ENCODE measurements at regions not wholly inside any gene's neighbourhood (a gene's known extent, or its start where the extent isn't known, plus 50 kb on each side); places are given as distances from the start of the nearest gene placed in this dataset.

DNA sequence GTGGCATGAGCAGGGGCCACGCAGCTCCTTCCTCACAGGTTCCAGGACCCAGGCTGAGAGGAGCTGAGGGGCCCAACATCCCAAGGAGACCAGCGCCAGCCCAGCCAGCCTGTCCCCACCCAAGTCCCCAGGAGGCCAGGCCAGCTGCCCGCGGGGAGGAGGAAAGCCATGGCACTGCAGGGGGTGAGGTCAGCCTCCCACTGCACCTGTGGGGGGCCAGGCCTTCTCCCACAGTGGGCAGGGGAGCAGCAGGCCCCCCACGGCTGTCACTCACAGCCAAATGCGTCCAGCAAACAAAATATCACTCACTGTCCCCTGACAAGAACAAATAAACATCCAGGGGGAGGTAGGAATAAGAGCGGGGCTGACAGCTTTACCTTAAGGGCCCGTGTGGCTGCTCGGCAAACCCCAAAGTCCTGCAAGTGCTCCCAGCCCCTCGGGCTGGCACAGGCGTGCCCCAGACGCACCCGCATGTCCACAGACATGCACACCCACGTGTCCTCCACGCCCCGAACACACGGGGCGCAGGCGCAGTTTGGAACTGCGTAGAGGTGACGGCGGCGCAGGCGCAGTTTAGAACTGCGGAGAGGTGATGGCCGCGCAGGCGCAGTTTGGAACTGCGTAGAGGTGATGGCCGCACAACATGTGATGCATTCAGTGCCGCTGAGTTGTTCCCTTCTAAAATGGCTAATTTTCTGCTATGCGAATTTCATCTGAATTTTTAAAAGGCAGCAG is 291.1 kb downstream of the FOXL1 start:
- H3K4me1 ChIP-seq (ENCODE audit: control insufficient read depth in 2 of 2, insufficient read depth in 1 of 2, low read depth in 1 of 2, low read length in 2 of 2), result no peaks in the 10 kb centered on the region
- H3K9me3 ChIP-seq (replicated peaks in 1 of 2; ENCODE audit: control insufficient read depth in 2 of 2, insufficient read depth in 1 of 2, low read depth in 1 of 2, low read length in 2 of 2), result peaks cover 0 to 5% of the 10 kb centered on the region in 2 donors
- no CpG with 5 or more reads among the region's 32 CpGs for WGBS, 2 donors (ENCODE audit: extremely low coverage in 2 of 2, insufficient read length in 2 of 2, insufficient replicate concordance in 1 of 2)
- H3K4ac ChIP-seq (ENCODE audit: low read length), result no peak overlapping the region
- peak overlapping the region; percentile 23 for H3K18ac ChIP-seq (ENCODE audit: low read length)
- H2BK120ac ChIP-seq (ENCODE audit: low read depth, low read length), result no peak overlapping the region
- H3K27ac ChIP-seq (replicated peaks; ENCODE audit: low read length), result no peak overlapping the region
- H2BK15ac ChIP-seq (ENCODE audit: low read length), result no peak overlapping the region
- no peak overlapping the region for H2AFZ ChIP-seq (ENCODE audit: low read length)
- H3K79me1 ChIP-seq (ENCODE audit: low read depth, low read length), result no peaks in the 10 kb centered on the region
- peak overlapping the region; percentile 49 for H3K14ac ChIP-seq (ENCODE audit: low read length)
- no peak overlapping the region for H3K23ac ChIP-seq (ENCODE audit: low read depth, low read length, poor library complexity)
- H2BK12ac ChIP-seq (ENCODE audit: low read length), result no peak overlapping the region
- H3K27me3 ChIP-seq (ENCODE audit: control insufficient read depth in 3 of 3, insufficient read depth in 3 of 3, low read depth in 1 of 3, low read length in 3 of 3), result no peaks in the 10 kb centered on the region
- H3K4me3 ChIP-seq (ENCODE audit: low read length in 2 of 2), result no peak overlapping the region
- no peak for DNase-seq (ENCODE audit: low spot score)
- peak overlapping the region; percentile 39 for H3K9ac ChIP-seq (ENCODE audit: low read depth, low read length, poor library complexity)
- H2AK5ac ChIP-seq (ENCODE audit: low read depth, low read length), result peak overlapping the region; percentile 21
- no peak overlapping the region for H3K4me2 ChIP-seq (ENCODE audit: insufficient read depth, low read length, poor library complexity, severe bottlenecking)
- H4K8ac ChIP-seq (ENCODE audit: low read depth, low read length), result no peak overlapping the region
- H2BK5ac ChIP-seq (ENCODE audit: low read length), result no peak overlapping the region
- H4K91ac ChIP-seq (ENCODE audit: low read depth, low read length, poor library complexity), result no peak overlapping the region
- no peaks in the 10 kb centered on the region for H3K36me3 ChIP-seq (replicated peaks in 1 of 2; ENCODE audit: control insufficient read depth in 2 of 2, insufficient read depth in 2 of 2, low read length in 2 of 2)

DNA sequence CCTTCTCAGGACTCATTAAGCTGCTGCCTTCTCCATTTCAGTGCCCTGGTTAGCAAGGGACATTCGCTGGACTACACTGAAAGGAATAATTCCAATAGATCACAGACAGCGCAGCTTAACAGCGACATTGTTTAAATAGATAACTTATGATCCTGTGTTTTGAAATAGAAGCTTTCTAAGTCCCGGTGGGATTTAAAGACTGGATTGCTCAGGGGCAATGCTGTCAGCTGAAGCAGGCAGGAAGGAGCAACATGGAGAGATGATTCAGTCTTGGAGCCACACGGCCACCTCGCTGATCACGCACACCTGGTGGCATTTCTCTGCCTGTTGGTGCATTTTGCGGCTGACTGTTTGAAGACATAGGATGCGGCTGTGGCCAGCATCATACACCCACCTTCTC is 292.0 kb downstream of the FOXL1 start:
- no peaks in the 10 kb centered on the region for H3K4me1 ChIP-seq (ENCODE audit: control insufficient read depth in 2 of 2, insufficient read depth in 1 of 2, low read depth in 1 of 2, low read length in 2 of 2)
- DNase-seq (ENCODE audit: low spot score), result no peak
- no peak overlapping the region for H3K4ac ChIP-seq (ENCODE audit: low read length)
- no peak overlapping the region for H3K9ac ChIP-seq (ENCODE audit: low read depth, low read length, poor library complexity)
- no peak overlapping the region for H4K91ac ChIP-seq (ENCODE audit: low read depth, low read length, poor library complexity)
- H2BK5ac ChIP-seq (ENCODE audit: low read length), result no peak overlapping the region
- H3K36me3 ChIP-seq (replicated peaks in 1 of 2; ENCODE audit: control insufficient read depth in 2 of 2, insufficient read depth in 2 of 2, low read length in 2 of 2), result no peaks in the 10 kb centered on the region
- H2AFZ ChIP-seq (ENCODE audit: low read length), result no peak overlapping the region
- no CpG with 5 or more reads among the region's 9 CpGs for WGBS, 2 donors (ENCODE audit: extremely low coverage in 2 of 2, insufficient read length in 2 of 2, insufficient replicate concordance in 1 of 2)
- H3K4me2 ChIP-seq (ENCODE audit: insufficient read depth, low read length, poor library complexity, severe bottlenecking), result no peak overlapping the region
- H2AK5ac ChIP-seq (ENCODE audit: low read depth, low read length), result no peak overlapping the region
- peaks cover 0 to 5% of the 10 kb centered on the region in 2 donors for H3K9me3 ChIP-seq (replicated peaks in 1 of 2; ENCODE audit: control insufficient read depth in 2 of 2, insufficient read depth in 1 of 2, low read depth in 1 of 2, low read length in 2 of 2)
- no peak overlapping the region for H3K18ac ChIP-seq (ENCODE audit: low read length)
- no peaks in the 10 kb centered on the region for H3K79me1 ChIP-seq (ENCODE audit: low read depth, low read length)
- no peak overlapping the region for H3K27ac ChIP-seq (replicated peaks; ENCODE audit: low read length)
- H3K23ac ChIP-seq (ENCODE audit: low read depth, low read length, poor library complexity), result no peak overlapping the region
- no peak overlapping the region for H2BK15ac ChIP-seq (ENCODE audit: low read length)
- no peak overlapping the region for H2BK12ac ChIP-seq (ENCODE audit: low read length)
- no peak overlapping the region for H3K14ac ChIP-seq (ENCODE audit: low read length)
- H2BK120ac ChIP-seq (ENCODE audit: low read depth, low read length), result no peak overlapping the region
- no peak overlapping the region for H3K4me3 ChIP-seq (ENCODE audit: low read length in 2 of 2)
- H3K27me3 ChIP-seq (ENCODE audit: control insufficient read depth in 3 of 3, insufficient read depth in 3 of 3, low read depth in 1 of 3, low read length in 3 of 3), result no peaks in the 10 kb centered on the region
- no peak overlapping the region for H4K8ac ChIP-seq (ENCODE audit: low read depth, low read length)

DNA sequence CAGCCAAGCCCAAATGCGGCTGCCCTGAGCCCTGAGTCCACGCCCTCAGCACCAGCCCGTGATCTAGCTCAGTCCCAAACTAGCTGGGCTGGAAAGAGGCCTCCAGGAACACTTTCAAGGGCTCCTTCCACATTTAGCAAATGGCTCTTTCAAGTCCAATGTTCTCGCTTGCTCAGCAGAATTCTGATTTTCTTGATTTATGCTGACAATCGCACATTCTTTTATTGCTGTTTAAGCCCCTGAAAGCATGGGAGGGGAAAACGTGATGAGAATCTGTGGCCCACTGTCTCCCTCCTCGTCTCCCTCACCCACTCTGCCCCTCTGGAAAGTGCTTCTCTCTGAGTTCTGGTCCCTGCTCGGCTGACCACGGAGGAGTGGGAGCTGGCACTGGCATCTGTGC is 293.8 kb downstream of the FOXL1 start:
- Histone ChIP-seq H3K27ac (replicated peaks; ENCODE audit: low read length) (no peak overlapping the region), H3K4me3 (ENCODE audit: low read length in 2 of 2) (no peak overlapping the region), H3K4me2 (ENCODE audit: insufficient read depth, low read length, poor library complexity, severe bottlenecking) (no peak overlapping the region), H3K36me3 (replicated peaks in 1 of 2; ENCODE audit: control insufficient read depth in 2 of 2, insufficient read depth in 2 of 2, low read length in 2 of 2) (no peaks in the 10 kb centered on the region), H3K4me1 (ENCODE audit: control insufficient read depth in 2 of 2, insufficient read depth in 1 of 2, low read depth in 1 of 2, low read length in 2 of 2) (no peaks in the 10 kb centered on the region), H2BK15ac (ENCODE audit: low read length) (no peak overlapping the region), H2BK5ac (ENCODE audit: low read length) (no peak overlapping the region), H3K9ac (ENCODE audit: low read depth, low read length, poor library complexity) (no peak overlapping the region), H3K9me3 (replicated peaks in 1 of 2; ENCODE audit: control insufficient read depth in 2 of 2, insufficient read depth in 1 of 2, low read depth in 1 of 2, low read length in 2 of 2) (peaks cover 0 to 5% of the 10 kb centered on the region in 2 donors), H3K4ac (ENCODE audit: low read length) (no peak overlapping the region), H3K79me1 (ENCODE audit: low read depth, low read length) (no peaks in the 10 kb centered on the region), H3K14ac (ENCODE audit: low read length) (no peak overlapping the region), H3K27me3 (ENCODE audit: control insufficient read depth in 3 of 3, insufficient read depth in 3 of 3, low read depth in 1 of 3, low read length in 3 of 3) (no peaks in the 10 kb centered on the region), H4K8ac (ENCODE audit: low read depth, low read length) (no peak overlapping the region), H2AFZ (ENCODE audit: low read length) (no peak overlapping the region), H2AK5ac (ENCODE audit: low read depth, low read length) (no peak overlapping the region), H4K91ac (ENCODE audit: low read depth, low read length, poor library complexity) (no peak overlapping the region), H2BK12ac (ENCODE audit: low read length) (no peak overlapping the region), H3K18ac (ENCODE audit: low read length) (no peak overlapping the region), H2BK120ac (ENCODE audit: low read depth, low read length) (no peak overlapping the region), H3K23ac (ENCODE audit: low read depth, low read length, poor library complexity) (no peak overlapping the region)
- WGBS, 2 donors (ENCODE audit: extremely low coverage in 2 of 2, insufficient read length in 2 of 2, insufficient replicate concordance in 1 of 2), result no CpG with 5 or more reads among the region's 9 CpGs
- DNase-seq (ENCODE audit: low spot score), result no peak

DNA sequence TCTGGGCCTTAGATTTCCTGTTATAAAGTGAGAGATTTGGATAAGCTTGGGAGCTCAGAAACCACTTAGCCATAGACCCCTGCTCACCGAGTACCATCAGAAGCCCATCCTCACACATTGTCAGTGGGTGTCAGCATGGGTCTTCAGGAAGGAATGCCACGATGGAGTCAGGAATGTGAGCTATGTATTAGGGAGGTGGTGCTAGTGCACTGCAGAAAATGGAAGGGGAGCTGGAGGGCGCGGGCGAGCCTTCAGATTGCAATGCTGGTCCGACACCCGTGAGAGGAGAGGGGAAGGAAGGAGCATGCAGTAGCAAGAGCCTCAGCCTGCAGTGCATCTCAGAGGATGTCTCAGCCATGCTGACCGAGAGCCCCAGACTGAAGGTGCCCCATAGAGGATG is 294.5 kb downstream of the FOXL1 start:
- no peaks in the 10 kb centered on the region for H3K36me3 ChIP-seq (replicated peaks in 1 of 2; ENCODE audit: control insufficient read depth in 2 of 2, insufficient read depth in 2 of 2, low read length in 2 of 2)

More for the DNA sequence above, 294.5 kb downstream of the FOXL1 start:
- Histone ChIP-seq H3K9me3 (replicated peaks in 1 of 2; ENCODE audit: control insufficient read depth in 2 of 2, insufficient read depth in 1 of 2, low read depth in 1 of 2, low read length in 2 of 2) (peaks cover 0 to 5% of the 10 kb centered on the region in 2 donors), H3K14ac (ENCODE audit: low read length) (no peak overlapping the region), H4K91ac (ENCODE audit: low read depth, low read length, poor library complexity) (no peak overlapping the region), H2BK5ac (ENCODE audit: low read length) (no peak overlapping the region), H3K4ac (ENCODE audit: low read length) (no peak overlapping the region), H4K8ac (ENCODE audit: low read depth, low read length) (no peak overlapping the region), H3K27me3 (ENCODE audit: control insufficient read depth in 3 of 3, insufficient read depth in 3 of 3, low read depth in 1 of 3, low read length in 3 of 3) (no peaks in the 10 kb centered on the region), H3K79me1 (ENCODE audit: low read depth, low read length) (no peaks in the 10 kb centered on the region), H3K23ac (ENCODE audit: low read depth, low read length, poor library complexity) (no peak overlapping the region), H2AK5ac (ENCODE audit: low read depth, low read length) (no peak overlapping the region), H3K4me1 (ENCODE audit: control insufficient read depth in 2 of 2, insufficient read depth in 1 of 2, low read depth in 1 of 2, low read length in 2 of 2) (peaks cover 0 to under 1% of the 10 kb centered on the region in 2 donors), H2BK120ac (ENCODE audit: low read depth, low read length) (no peak overlapping the region), H3K9ac (ENCODE audit: low read depth, low read length, poor library complexity) (no peak overlapping the region), H3K27ac (replicated peaks; ENCODE audit: low read length) (no peak overlapping the region), H3K4me2 (ENCODE audit: insufficient read depth, low read length, poor library complexity, severe bottlenecking) (no peak overlapping the region), H3K4me3 (ENCODE audit: low read length in 2 of 2) (no peak overlapping the region), H2AFZ (ENCODE audit: low read length) (no peak overlapping the region), H2BK12ac (ENCODE audit: low read length) (no peak overlapping the region), H3K18ac (ENCODE audit: low read length) (no peak overlapping the region), H2BK15ac (ENCODE audit: low read length) (no peak overlapping the region)
- WGBS, 2 donors (ENCODE audit: extremely low coverage in 2 of 2, insufficient read length in 2 of 2, insufficient replicate concordance in 1 of 2), result no CpG with 5 or more reads among the region's 8 CpGs
- DNase-seq (ENCODE audit: low spot score), result no peak
